Transverse colon (tissue), 3 donors: ENCODE measurements at regions not wholly inside any gene's neighbourhood (a gene's known extent, or its start where the extent isn't known, plus 50 kb on each side); places are given as distances from the start of the nearest gene placed in this dataset.

ENCODE experiments used
- CTCF ChIP-seq, 5 experiments: fragments of 200-600 bp in 3 of 5; fragments of 450-650 bp in 2 of 5; sonication (generic) in 3 of 5; IDR thresholded peaks; 1 replicate in 2 of 5; 2 replicates in 3 of 5; pipeline ENCODE4 v1.5.1; 2016 to 2017; ENCODE audit warnings: antibody characterized with exemption in 5 of 5, inconsistent platforms in 3 of 5, mild to moderate bottlenecking in 2 of 5, moderate library complexity in 1 of 5
- EP300 ChIP-seq: sonication (generic); formaldehyde crosslinking; IDR thresholded peaks from one replicate; pipeline ENCODE4 v1.6.1; 2017; ENCODE audit warnings: antibody characterized with exemption, low read depth

- no peak for TF ChIP-seq CTCF (IDR thresholded peaks at IDR 0.05)
- no peak for TF ChIP-seq EP300
Measured at GRCh38 chr22:27296091-27296675, 505.4 kb downstream of the MN1 start.
